CD14-positive monocyte (primary cell): ENCODE measurements at regions not wholly inside any gene's neighbourhood (a gene's known extent, or its start where the extent isn't known, plus 50 kb on each side); places are given as distances from the start of the nearest gene placed in this dataset.

Source experiments
- DNase-seq, 3 donors: peaks; one replicate each; pipeline ENCODE4 v3.0.0-alpha.2; 2011 to 2022
- H2AFZ ChIP-seq: 2 replicates; pipeline ENCODE4 v1.6.0; 2012; ENCODE audit warnings: mild to moderate bottlenecking, low read depth, low read length, inconsistent platforms; ENCODE audit not compliant: insufficient read depth, poor library complexity, severe bottlenecking
- H3K27ac ChIP-seq, 2 donors: 1 replicate in 1 of 2; 2 replicates in 1 of 2; pipeline ENCODE4 v1.5.1; 2012 to 2013; ENCODE audit warnings: low read length in 2 of 2, control low read depth in 1 of 2, inconsistent platforms in 1 of 2, low read depth in 1 of 2, mild to moderate bottlenecking in 1 of 2
- H3K27me3 ChIP-seq, 2 donors: one replicate each; pipeline versions ENCODE4 v1.6.0 to v1.6.1; 2011 to 2013; ENCODE audit warnings: low read length in 2 of 2; ENCODE audit not compliant: control insufficient read depth in 2 of 2, insufficient read depth in 2 of 2
- H3K36me3 ChIP-seq, 2 donors: replicated peaks in 1 of 2; 1 replicate in 1 of 2; 2 replicates in 1 of 2; pipeline versions ENCODE4 v1.5.1 to v1.6.1; 2012 to 2013; ENCODE audit warnings: low read length in 2 of 2, control low read depth in 1 of 2, inconsistent platforms in 1 of 2, mild to moderate bottlenecking in 1 of 2; ENCODE audit not compliant: insufficient read depth in 2 of 2, control insufficient read depth in 1 of 2
- H3K4me1 ChIP-seq, 2 donors: 1 replicate in 1 of 2; 2 replicates in 1 of 2; pipeline versions ENCODE4 v1.5.1 to v1.6.1; 2012 to 2013; ENCODE audit warnings: low read length in 2 of 2, control low read depth in 1 of 2, inconsistent platforms in 1 of 2, mild to moderate bottlenecking in 1 of 2, moderate library complexity in 1 of 2; ENCODE audit not compliant: insufficient read depth in 2 of 2, control insufficient read depth in 1 of 2
- H3K4me2 ChIP-seq: replicated peaks from 2 replicates; pipeline ENCODE3; 2012; ENCODE audit warnings: low read length, moderate library complexity, mild to moderate bottlenecking; ENCODE audit not compliant: poor library complexity, severe bottlenecking; ENCODE audit errors: extremely low read depth
- H3K4me3 ChIP-seq, 3 experiments: fragments of 200-600 bp in 1 of 3; sonication (generic) in 1 of 3; replicated peaks in 1 of 3; 1 replicate in 2 of 3; 2 replicates in 1 of 3; pipeline ENCODE4 v1.5.1; 2011 to 2013; ENCODE audit warnings: low read length in 3 of 3, mild to moderate bottlenecking in 3 of 3, control low read depth in 2 of 3, low read depth in 2 of 3, inconsistent platforms in 1 of 3, moderate library complexity in 1 of 3
- H3K79me2 ChIP-seq: 2 replicates; pipeline ENCODE4 v1.6.0; 2012; ENCODE audit warnings: mild to moderate bottlenecking, control low read depth, inconsistent platforms, low read length, moderate library complexity; ENCODE audit not compliant: insufficient read depth
- H3K9ac ChIP-seq: 2 replicates; pipeline ENCODE4 v1.6.0; 2017; ENCODE audit warnings: low read length, mild to moderate bottlenecking; ENCODE audit not compliant: insufficient read depth, poor library complexity, severe bottlenecking
- H3K9me3 ChIP-seq, 2 donors: replicated peaks in 1 of 2; 1 replicate in 1 of 2; 2 replicates in 1 of 2; pipeline versions ENCODE4 v1.5.1 to v1.6.1; 2012 to 2013; ENCODE audit warnings: low read length in 2 of 2, control low read depth in 1 of 2; ENCODE audit not compliant: control insufficient read depth in 1 of 2, insufficient read depth in 1 of 2
- H4K20me1 ChIP-seq: 2 replicates; pipeline ENCODE4 v1.6.0; 2012; ENCODE audit warnings: mild to moderate bottlenecking, low read length, control low read depth, moderate library complexity; ENCODE audit not compliant: insufficient read depth
- H3K27ac Mint-ChIP-seq, 7 donors: one replicate each; pipeline ENCODE4 v1.8.0; 2020; ENCODE audit warnings: mild to moderate bottlenecking in 7 of 7, mixed read lengths in 7 of 7, moderate library complexity in 6 of 7, inconsistent platforms in 2 of 7
- H3K27me3 Mint-ChIP-seq, 3 donors: one replicate each; pipeline ENCODE4 v1.8.0; 2021 to 2022; ENCODE audit warnings: low read depth in 3 of 3, mild to moderate bottlenecking in 3 of 3, mixed read lengths in 3 of 3, moderate library complexity in 3 of 3, inconsistent platforms in 1 of 3
- H3K36me3 Mint-ChIP-seq, 2 donors: one replicate each; pipeline ENCODE4 v1.8.0; 2020; ENCODE audit warnings: mixed read lengths in 2 of 2, inconsistent platforms in 1 of 2, mild to moderate bottlenecking in 1 of 2
- H3K4me1 Mint-ChIP-seq: one replicate; pipeline ENCODE4 v1.8.0; 2020; ENCODE audit warnings: mild to moderate bottlenecking, mixed read lengths
- H3K4me3 Mint-ChIP-seq, 2 donors: one replicate each; pipeline ENCODE4 v1.8.0; 2020; ENCODE audit warnings: mild to moderate bottlenecking in 2 of 2, mixed read lengths in 2 of 2, moderate library complexity in 1 of 2
- H3K9me3 Mint-ChIP-seq, 7 donors: one replicate each; pipeline ENCODE4 v1.8.0; 2020 to 2022; ENCODE audit warnings: mixed read lengths in 7 of 7, mild to moderate bottlenecking in 6 of 7, moderate library complexity in 6 of 7, inconsistent platforms in 2 of 7
- WGBS: methylation state at CpG from one replicate; pipeline ENCODE4 v1.1.5; 2013; ENCODE audit warnings: missing lambda C conversion rate; ENCODE audit not compliant: insufficient coverage; 5-methylcytosine and 5-hydroxymethylcytosine counted together
- intact Hi-C, 2 donors: fragments of 100-400 bp; cut with micrococcal nuclease; formaldehyde crosslinking; loops; one replicate each; pipeline versions ENCODE4 v1.15.0 to v1.15.1; 2023
- TF ChIP-seq, protein P1 (sequence below): fragments of 200-600 bp; IDR thresholded peaks from one replicate; pipeline ENCODE4 v1.8.0; 2022; ENCODE audit warnings: antibody characterized with exemption, mild to moderate bottlenecking

DNA sequence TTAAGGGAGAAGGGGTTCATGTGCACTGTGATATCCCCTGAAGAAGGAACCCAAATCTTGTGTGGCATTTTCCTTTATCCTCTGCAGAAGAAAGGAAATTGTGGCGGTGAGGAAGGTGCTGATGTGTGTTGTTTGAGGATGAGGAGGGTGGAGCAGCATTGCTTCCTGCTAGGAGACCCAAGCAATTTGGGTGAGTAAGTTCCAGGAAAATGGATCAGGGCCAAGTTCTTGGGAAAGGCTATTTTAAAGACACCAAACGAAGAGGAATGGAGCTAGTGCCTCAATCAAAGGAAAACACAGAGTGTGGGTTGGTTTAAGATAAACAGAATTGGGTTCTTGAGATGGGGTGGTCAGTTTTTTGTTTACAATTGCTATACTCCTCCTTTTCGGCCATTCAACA lies 86.7 kb upstream of the MARK1 start:
- 57% methylated on average over 2 of the region's 3 CpGs for WGBS
- intact Hi-C loops, result no loop called here

DNA sequence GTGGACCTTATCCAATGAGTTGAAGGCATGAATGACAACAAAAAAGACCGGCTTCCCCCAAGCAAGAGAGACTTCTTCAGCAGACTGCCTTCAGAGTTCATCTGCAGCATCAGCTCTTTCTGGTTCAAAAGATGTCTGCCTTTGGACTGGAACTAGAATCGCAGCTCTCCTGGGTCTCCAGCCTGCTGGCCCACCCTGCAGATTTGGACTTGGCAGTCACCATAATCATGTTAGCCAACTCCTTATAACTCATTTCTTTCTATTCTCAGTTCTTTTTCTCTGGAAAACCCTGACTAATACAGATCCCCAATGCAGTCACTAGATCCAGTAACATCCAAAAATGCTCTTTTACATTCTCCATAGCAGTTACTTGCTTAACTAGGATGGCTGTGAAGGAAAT lies 89.2 kb upstream of the MARK1 start:
- no peak overlapping the region for H3K4me3 ChIP-seq
- H4K20me1 ChIP-seq, result no peaks in the 10 kb centered on the region
- no peaks in the 10 kb centered on the region for H3K4me1 Mint-ChIP-seq
- no peak overlapping the region for H3K4me2 ChIP-seq
- no peak overlapping the region for H3K27ac Mint-ChIP-seq
- no peaks in the 10 kb centered on the region for H3K27me3 ChIP-seq
- H3K27me3 Mint-ChIP-seq, result peaks cover 0 to 4% (median under 1%) of the 10 kb centered on the region in 3 donors
- H3K9me3 ChIP-seq, result no peaks in the 10 kb centered on the region
- WGBS, result 86% methylated on average over 2 of the region's 2 CpGs
- no peak overlapping the region for H2AFZ ChIP-seq
- TF ChIP-seq, protein P1, sequence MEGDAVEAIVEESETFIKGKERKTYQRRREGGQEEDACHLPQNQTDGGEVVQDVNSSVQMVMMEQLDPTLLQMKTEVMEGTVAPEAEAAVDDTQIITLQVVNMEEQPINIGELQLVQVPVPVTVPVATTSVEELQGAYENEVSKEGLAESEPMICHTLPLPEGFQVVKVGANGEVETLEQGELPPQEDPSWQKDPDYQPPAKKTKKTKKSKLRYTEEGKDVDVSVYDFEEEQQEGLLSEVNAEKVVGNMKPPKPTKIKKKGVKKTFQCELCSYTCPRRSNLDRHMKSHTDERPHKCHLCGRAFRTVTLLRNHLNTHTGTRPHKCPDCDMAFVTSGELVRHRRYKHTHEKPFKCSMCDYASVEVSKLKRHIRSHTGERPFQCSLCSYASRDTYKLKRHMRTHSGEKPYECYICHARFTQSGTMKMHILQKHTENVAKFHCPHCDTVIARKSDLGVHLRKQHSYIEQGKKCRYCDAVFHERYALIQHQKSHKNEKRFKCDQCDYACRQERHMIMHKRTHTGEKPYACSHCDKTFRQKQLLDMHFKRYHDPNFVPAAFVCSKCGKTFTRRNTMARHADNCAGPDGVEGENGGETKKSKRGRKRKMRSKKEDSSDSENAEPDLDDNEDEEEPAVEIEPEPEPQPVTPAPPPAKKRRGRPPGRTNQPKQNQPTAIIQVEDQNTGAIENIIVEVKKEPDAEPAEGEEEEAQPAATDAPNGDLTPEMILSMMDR, result no peak
- no peaks in the 10 kb centered on the region for H3K36me3 Mint-ChIP-seq
- H3K4me1 ChIP-seq, result no peaks in the 10 kb centered on the region
- intact Hi-C loops, result no loop called here
- H3K4me3 Mint-ChIP-seq, result no peak overlapping the region
- no peaks in the 10 kb centered on the region for H3K79me2 ChIP-seq
- no peak overlapping the region for H3K27ac ChIP-seq
- H3K9ac ChIP-seq, result no peak overlapping the region
- H3K36me3 ChIP-seq, result no peaks in the 10 kb centered on the region
- DNase-seq, result no peak
- H3K9me3 Mint-ChIP-seq, result peaks cover 0 to 10% (median 3%) of the 10 kb centered on the region in 7 donors

More for the DNA sequence above, 86.7 kb upstream of the MARK1 start:
- DNase-seq, result no peak
- TF ChIP-seq, protein P1, result no peak
- no peaks in the 10 kb centered on the region for H3K27me3 ChIP-seq
- no peaks in the 10 kb centered on the region for H3K9me3 ChIP-seq
- H3K4me2 ChIP-seq, result no peak overlapping the region
- H3K9ac ChIP-seq, result no peak overlapping the region
- no peak overlapping the region for H3K27ac Mint-ChIP-seq
- peaks cover 4 to 14% (median 7%) of the 10 kb centered on the region in 7 donors for H3K9me3 Mint-ChIP-seq
- no peaks in the 10 kb centered on the region for H4K20me1 ChIP-seq
- H2AFZ ChIP-seq, result no peak overlapping the region
- no peak overlapping the region for H3K4me3 ChIP-seq
- H3K4me1 Mint-ChIP-seq, result no peaks in the 10 kb centered on the region
- no peak overlapping the region for H3K27ac ChIP-seq
- no peaks in the 10 kb centered on the region for H3K4me1 ChIP-seq
- H3K36me3 Mint-ChIP-seq, result no peaks in the 10 kb centered on the region
- no peaks in the 10 kb centered on the region for H3K79me2 ChIP-seq
- H3K36me3 ChIP-seq, result no peaks in the 10 kb centered on the region
- peaks cover 0 to 4% (median 1%) of the 10 kb centered on the region in 3 donors for H3K27me3 Mint-ChIP-seq
- H3K4me3 Mint-ChIP-seq, result no peak overlapping the region
